ENCODE measurements at regions not wholly inside any gene's neighbourhood (a gene's known extent, or its start where the extent isn't known, plus 50 kb on each side); places are given as distances from the start of the nearest gene placed in this dataset.

DNA sequence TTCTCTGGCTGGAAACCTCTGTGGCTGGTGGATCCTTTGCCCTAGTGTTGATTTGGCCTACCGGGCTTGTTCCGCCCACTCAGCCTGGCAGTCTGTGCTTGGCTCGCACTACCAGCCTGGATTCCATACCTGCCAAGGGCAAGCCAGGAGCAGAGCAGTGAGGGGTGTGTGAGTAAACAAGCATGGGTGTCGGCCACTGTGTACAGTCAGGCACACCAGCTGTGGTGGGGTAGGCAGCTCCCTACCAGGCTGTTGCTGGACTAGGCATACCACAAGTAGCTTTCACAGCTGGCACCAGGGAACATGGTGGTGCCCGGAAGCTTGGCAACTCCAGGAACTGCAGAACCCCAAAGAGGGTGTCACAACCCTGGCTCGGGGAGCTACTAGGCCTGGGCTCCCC, 942.9 kb upstream of the LRRN3 start:
- no peak for TF ChIP-seq POLR2A (IDR thresholded peaks at IDR 0.05; ENCODE audit: low read depth, low read length)
- TF ChIP-seq, protein P1, sequence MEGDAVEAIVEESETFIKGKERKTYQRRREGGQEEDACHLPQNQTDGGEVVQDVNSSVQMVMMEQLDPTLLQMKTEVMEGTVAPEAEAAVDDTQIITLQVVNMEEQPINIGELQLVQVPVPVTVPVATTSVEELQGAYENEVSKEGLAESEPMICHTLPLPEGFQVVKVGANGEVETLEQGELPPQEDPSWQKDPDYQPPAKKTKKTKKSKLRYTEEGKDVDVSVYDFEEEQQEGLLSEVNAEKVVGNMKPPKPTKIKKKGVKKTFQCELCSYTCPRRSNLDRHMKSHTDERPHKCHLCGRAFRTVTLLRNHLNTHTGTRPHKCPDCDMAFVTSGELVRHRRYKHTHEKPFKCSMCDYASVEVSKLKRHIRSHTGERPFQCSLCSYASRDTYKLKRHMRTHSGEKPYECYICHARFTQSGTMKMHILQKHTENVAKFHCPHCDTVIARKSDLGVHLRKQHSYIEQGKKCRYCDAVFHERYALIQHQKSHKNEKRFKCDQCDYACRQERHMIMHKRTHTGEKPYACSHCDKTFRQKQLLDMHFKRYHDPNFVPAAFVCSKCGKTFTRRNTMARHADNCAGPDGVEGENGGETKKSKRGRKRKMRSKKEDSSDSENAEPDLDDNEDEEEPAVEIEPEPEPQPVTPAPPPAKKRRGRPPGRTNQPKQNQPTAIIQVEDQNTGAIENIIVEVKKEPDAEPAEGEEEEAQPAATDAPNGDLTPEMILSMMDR (conservative IDR thresholded peaks at IDR 0.05; ENCODE audit: low read depth, low read length): no peak
- TF ChIP-seq, protein P2, sequence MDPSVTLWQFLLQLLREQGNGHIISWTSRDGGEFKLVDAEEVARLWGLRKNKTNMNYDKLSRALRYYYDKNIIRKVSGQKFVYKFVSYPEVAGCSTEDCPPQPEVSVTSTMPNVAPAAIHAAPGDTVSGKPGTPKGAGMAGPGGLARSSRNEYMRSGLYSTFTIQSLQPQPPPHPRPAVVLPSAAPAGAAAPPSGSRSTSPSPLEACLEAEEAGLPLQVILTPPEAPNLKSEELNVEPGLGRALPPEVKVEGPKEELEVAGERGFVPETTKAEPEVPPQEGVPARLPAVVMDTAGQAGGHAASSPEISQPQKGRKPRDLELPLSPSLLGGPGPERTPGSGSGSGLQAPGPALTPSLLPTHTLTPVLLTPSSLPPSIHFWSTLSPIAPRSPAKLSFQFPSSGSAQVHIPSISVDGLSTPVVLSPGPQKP (IDR thresholded peaks at IDR 0.05; ENCODE audit: borderline replicate concordance, low read depth, low read length): no peak
- TF ChIP-seq, protein P3, sequence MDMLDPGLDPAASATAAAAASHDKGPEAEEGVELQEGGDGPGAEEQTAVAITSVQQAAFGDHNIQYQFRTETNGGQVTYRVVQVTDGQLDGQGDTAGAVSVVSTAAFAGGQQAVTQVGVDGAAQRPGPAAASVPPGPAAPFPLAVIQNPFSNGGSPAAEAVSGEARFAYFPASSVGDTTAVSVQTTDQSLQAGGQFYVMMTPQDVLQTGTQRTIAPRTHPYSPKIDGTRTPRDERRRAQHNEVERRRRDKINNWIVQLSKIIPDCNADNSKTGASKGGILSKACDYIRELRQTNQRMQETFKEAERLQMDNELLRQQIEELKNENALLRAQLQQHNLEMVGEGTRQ (IDR thresholded peaks at IDR 0.05; ENCODE audit: low read depth, low read length): no peak
- no peak for TF ChIP-seq BHLHE40 (IDR thresholded peaks at IDR 0.05; ENCODE audit: low read depth, low read length)
- no peak for TF ChIP-seq RFX5 (IDR thresholded peaks at IDR 0.05; ENCODE audit: low read depth, low read length)
- no peak for TF ChIP-seq MAZ (IDR thresholded peaks at IDR 0.05; ENCODE audit: borderline replicate concordance, low read depth, low read length)
- TF ChIP-seq RAD21 (IDR thresholded peaks at IDR 0.05; ENCODE audit: low read length): no peak
- no peak for TF ChIP-seq SMC3 (IDR thresholded peaks at IDR 0.05; ENCODE audit: low read depth, low read length)
- no peak for TF ChIP-seq MXI1 (IDR thresholded peaks at IDR 0.05; ENCODE audit: borderline replicate concordance, low read depth, low read length)
- TF ChIP-seq MAFK (IDR thresholded peaks at IDR 0.05; ENCODE audit: low read depth, low read length): no peak
- TF ChIP-seq RCOR1 (IDR thresholded peaks at IDR 0.05; ENCODE audit: insufficient replicate concordance, low read length): no peak
